RCC 7860 (cell line): ENCODE measurements at regions not wholly inside any gene's neighbourhood (a gene's known extent, or its start where the extent isn't known, plus 50 kb on each side); places are given as distances from the start of the nearest gene placed in this dataset.
A peak's percentile ranks its signal among the peaks of the same experiment; 100 is the strongest.

ENCODE experiments used
- DNase-seq: peaks from one replicate; pipeline ENCODE4 v3.0.0-alpha.2; 2015; ENCODE audit warnings: low spot score
- FAIRE-seq: peaks from 2 replicates; lab custom pipeline; 2012; peaks lifted over from hg19 to GRCh38; lab: Jason Lieb, UNC

DNA sequence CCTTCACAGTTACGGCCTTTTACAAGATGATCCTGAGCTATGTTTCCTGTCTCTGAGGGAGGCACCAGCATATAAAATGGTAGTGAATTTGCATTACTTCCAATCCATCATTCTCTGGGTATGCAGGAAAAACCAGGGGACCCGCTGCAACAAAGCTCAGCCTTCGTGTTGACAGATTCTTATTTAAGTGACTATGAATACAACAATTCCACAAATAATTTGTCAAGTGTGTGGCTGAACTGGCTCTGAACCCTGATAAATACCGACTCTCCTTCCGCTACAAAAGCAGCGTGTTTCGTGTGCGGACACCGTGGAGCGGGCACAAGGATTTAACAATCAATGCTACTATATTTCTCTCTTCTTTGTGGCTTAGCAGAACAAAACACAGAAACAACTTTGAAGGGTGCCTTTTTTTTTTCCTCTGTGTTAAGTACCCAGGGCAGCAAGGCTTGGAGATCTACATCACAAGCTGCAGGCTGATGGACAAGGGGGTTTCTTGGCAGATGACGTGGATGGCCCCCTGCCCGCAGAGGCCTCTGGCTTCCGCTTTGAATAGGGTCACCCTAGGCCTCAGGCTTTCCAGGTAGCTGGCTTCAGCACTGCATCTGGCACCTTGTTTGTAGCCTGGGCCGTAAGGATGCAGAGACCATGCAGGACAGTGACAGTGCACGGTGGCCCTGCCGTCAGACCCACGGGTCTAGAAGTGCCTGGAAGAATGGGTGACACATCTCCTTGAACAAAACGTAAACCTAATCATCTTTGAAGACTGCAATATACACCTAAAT is 280.5 kb upstream of the TSHZ3 start:
- no peak for FAIRE-seq
- no peak for DNase-seq

DNA sequence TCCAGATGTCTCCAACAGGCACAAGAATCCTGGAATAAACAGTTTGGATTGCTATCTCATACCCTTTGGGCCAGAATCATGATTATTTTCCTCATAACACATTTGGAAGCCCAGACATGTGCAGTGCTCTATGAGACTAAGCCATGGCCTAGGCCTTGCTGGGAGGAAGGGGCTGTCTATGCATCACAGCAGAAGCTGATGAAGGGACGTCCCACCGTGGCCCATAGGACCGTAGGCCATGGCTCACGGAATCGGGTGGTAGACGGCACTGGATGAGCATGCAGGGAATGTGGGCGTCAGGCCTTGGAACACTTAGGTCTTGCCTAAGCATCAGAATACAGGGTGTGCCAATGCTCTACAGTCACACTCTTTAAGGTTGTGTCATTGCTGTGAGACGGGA is 283.8 kb upstream of the TSHZ3 start:
- FAIRE-seq (no peak), DNase-seq (no peak)

DNA sequence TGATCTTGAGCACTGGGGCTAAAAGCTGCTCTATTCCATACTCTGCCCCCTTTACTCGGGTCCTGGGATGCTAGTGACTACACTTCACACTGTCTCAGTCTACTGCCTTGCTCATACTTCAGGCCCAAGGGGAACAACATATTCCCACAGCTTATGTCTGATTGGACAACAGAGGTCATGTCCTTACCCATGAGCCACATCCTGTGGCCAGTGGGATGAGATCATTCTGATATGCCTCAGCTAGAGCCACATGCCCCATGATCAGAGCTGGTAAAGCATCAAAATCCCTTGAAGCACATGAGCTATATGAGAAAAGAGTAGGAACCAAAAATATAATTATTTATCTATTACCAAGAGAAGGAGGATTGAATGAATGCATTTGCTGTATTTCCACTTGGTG is 290.1 kb upstream of the TSHZ3 start:
- FAIRE-seq (no peak), DNase-seq (peak; percentile 62)

DNA sequence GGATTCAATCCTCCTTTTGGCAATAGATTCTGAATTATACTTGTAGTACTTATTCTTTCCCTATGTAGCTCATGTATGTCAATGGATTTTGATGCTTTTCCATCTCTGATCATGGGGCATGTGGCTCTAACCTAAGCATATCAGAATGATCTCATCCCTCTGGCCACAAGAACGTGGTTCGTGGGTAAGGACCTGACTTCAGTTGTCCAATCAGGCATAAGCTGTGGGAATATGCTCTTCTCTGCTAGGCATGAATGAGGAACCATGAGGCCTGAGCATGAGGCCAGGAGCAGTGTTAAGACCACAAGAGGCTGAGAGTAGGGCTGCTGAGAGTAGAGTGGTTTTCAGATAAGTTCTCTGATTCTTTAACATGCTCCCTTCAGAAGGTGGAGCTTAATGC is 292.4 kb upstream of the TSHZ3 start:
- DNase-seq = peak; percentile 46
- FAIRE-seq = no peak

DNA sequence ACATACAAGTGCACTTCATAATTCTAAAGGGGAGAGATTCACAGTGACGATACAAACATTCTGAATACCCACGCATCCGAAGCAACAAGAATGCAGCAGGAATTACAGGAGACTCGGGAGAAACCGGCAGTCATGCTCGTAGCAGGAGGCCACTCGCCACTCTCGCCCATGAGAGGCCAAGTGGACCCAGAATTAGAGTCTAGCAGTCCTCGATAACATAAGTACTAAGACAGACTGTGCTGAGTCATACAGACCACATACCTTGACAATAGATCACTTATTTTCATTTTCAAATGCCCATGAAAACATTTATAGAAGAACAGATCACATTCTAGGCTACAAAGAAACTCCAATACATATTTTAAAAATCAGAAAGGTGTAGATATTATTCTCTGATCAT is 299.1 kb upstream of the TSHZ3 start:
- DNase-seq = peak; percentile 42
- FAIRE-seq = peak; percentile 18

DNA sequence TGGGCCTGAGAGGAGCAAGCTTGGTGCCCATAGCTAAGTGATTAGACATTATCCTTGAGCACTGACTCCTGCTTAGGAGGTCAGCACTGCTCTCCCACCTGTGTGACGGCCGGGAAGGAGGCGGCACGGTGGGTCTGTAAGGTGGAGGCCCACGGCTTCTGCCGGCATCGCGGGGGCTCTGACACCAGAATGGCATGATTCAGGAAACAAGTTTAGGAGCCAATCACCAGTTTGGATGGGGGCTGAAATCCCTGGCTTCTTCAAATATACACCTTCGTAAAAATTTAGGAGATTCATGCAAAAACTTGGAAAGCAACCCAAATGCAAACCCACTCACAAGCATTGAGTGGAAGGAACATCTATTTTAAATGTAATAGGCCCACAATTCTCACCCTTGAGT is 307.3 kb upstream of the TSHZ3 start:
- no peak for DNase-seq

DNA sequence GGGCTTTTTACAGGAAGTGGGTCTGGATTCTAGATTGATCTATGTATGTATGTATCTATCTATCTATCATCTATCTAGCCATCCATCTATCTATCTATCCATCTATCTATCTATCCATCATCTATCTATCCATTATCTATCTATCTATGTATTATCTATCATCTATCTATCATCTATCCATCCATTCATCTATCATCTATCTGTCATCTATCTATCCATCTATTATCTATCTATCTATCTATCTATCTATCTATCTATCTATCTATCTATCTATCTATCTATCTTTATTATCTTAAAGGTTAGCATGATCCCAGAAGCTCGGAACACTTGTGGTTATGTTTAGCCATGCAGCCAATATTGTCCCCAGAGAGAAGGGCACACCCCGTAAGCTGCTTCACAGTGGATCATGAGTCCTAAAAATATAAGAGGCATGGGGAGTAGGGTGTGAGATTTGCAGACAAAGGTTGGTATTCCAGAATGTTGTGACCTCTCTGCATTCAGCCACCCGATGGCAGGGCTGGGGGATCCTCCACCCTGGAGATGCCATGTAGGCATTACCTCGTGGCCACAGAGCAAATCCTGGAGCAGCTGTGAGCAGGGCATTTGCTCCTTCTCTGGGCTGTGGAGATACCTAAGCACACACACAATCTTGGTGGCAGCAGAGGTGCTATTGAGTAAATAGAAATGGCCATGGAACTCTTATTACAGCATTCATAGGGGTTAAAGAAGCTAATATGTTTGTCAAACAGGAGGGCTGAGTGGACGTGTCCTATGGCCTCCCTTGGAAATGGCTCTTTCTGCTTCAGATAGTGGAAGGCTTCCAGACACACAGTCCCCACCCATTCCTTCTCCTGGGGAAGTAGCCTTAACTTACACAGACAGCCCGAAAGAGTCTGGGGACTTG is 310.0 kb upstream of the TSHZ3 start:
- FAIRE-seq (no peak), DNase-seq (no peak)

More for the DNA sequence above, 307.3 kb upstream of the TSHZ3 start:
- FAIRE-seq = no peak

DNA sequence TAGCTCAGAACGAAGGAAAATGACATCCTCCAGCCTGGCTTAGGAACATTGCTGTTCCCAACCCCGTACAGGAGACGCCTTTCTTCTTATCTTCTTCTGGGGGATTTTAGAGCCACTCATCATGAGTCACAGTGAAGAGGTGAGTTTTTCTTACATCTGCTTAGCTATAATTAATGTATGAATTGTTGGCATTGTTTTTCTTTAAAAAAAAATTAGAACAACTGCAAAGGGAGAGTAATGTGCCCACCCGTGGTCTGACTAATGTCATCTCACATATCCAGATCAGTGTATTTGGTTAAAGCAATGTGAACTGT is 310.6 kb upstream of the TSHZ3 start:
- DNase-seq = no peak
- no peak for FAIRE-seq

DNA sequence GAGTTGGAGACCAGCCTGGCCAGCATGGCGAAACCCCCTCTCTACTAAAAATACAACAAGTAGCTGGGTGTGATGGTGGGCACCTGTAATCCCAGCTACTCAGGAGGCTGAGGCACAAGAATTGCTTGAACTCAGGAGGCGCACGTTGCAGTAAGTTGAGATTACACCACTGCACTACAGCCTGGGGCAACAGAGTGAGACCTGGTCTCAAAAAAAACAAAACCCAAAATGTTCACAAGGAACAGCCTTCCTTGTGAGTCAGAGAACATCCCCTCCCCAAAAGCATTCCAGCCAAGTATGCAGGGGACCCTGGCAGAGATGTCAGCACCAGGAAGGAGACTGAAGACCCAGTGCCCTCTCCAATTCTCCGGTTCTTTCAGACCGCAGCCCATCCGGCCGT is 314.9 kb upstream of the TSHZ3 start:
- no peak for FAIRE-seq
- no peak for DNase-seq

DNA sequence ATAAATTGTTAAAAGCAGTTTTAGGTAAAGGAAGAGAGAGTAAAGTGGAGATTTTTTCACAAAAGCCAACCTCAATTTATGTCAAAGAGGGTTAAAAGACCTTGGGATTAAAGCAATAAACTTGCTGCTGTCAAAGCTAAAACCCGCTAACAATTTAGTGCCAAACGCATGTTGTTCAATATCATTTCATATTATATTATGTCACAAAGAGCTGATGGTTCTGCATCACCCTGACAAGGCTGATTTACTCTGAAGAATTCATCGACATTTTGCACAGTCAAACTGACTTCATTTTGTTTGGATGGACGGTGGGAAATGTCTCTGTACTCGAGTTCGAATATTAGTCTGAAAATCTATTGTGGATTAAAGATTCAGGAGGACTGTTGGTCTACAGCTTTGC is 315.8 kb upstream of the TSHZ3 start:
- FAIRE-seq (no peak), DNase-seq (no peak)

DNA sequence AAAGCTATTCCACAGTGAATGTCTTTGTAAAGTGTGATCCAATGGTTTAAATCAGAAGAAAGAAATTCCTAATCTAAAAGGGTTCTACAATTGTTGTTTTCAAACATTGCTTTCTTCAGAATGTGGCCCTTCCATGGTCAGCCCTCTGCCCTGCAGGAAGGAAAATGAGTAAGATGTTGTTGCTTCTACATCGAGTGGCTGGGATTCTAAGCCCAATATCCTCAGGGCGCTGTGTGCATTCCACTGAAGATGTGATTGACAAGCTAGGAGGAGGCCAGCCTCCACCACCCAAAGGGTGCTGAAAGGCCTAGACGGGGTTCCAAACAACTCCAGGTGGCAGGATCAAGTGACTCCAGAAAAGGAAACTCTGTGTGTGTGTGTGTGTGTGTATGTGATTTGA is 316.9 kb upstream of the TSHZ3 start:
- no peak for FAIRE-seq

DNA sequence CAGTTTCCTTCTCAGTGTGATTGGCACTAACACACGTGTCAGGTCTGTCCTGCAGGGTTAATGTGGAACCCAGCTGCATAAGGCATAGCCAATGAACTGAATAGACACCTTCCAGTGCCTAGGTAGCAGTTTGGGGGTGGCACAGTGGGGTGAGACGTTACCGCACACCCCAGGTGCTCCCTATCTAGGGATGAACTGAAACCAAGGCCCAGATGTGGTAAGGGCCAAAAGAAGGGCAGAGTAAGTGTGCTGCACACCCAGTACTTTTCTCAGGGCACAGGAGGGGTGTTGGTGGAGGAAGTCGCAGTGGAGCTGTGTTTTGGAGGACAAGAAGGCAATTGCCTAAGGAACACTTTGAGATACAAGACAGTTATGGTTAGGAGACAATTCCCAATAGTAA is 317.9 kb upstream of the TSHZ3 start:
- FAIRE-seq (no peak), DNase-seq (no peak)

More for the DNA sequence above, 316.9 kb upstream of the TSHZ3 start:
- DNase-seq = no peak

DNA sequence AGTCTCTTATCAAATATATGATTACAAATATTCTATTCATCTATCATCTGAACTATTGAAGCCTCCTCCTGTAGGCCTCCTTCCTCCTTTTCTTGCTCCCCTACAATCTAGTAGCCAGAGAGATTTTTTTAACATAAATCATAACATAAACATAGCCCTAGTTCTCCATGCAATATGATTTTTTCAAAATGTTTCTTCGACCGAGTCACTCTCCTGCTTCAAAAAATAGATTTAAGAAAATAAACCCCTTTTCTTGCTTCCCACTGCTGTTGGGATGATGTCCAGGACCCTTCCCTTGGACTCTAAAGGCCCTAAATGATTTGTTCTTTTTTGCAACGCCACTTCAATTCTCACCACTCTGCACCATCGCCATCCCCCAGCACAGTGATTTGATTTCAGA is 319.7 kb upstream of the TSHZ3 start:
- DNase-seq = no peak
- FAIRE-seq = no peak

DNA sequence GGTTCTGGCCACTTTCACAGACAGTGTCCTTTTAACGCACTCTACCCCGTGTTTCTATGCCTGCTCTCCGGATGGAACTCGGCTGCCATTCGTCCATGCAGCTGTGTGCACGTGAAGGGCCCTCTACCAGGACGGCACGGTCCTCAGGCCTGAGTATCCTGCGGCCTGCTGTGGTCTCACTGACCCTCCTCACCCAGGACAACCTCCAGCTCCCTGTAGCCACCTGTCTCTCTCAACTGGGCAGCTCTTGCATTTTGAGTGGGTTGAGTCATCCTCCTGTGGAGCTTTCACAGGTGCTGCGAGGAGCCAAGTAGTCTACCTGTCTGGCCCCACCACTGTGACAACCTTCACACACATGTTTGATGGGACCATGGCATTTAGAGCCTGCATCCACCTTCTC is 321.7 kb upstream of the TSHZ3 start:
- DNase-seq = no peak
- no peak for FAIRE-seq

DNA sequence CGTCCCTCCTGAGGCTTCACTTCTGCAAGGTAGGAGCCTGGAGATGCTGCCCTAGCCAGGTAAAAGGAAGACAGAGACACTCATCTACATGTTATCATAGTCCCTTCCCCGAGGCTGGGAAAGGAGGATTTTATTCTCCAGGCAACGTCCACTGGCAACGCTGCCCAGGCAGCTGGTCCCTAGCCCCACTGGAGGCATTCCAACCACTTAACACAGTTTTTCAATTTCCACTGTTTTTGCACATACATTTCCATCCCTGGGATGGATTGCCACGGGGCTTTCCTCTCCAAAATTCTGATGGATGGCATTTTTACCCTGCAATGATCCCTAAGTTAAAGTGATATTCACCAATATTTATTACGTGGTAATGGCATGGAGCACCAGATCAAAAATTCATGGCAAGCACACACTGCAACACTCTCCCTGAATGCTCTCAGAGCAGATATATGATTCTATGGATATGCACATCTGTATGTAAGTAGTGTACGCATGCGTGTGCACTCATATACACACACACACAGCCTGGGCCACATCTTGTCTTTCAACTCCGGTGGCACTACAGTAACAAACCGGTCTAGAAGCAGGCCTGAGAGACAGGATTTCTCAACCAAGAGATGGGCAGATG is 322.3 kb upstream of the TSHZ3 start:
- FAIRE-seq (no peak), DNase-seq (no peak)

DNA sequence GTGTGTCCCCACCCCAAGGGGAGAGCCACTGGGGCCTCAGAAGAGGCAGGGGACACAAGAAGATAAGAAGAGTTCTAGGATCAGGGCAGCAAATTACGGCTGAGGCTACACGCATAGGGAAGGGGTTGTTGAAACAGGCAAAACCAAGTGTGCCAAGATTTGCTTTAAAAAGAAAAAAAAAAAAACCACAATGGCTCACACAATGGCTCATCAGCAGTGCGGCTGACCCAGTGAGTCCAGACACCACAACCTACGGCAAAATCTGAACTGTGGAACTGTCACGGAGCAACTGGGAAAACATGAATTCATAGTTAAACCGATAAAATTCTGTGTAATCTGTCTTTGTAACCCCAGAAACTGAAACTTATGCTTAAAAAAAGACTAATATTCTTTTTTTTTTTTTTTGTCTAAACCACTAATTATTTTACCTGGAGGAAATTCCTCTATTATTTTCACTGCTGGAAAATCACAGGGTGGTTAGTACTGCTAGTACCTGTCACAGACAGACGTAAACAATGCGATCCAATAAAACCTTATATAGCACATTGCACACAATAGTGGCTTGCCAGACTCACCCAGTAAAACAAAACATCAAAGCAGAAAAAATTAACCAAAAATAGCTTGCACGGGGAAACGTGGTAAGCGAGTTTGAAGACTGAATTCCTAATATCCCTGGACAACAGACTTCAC is 325.4 kb upstream of the TSHZ3 start:
- FAIRE-seq (peak; percentile 30), DNase-seq (peak; percentile 46)

DNA sequence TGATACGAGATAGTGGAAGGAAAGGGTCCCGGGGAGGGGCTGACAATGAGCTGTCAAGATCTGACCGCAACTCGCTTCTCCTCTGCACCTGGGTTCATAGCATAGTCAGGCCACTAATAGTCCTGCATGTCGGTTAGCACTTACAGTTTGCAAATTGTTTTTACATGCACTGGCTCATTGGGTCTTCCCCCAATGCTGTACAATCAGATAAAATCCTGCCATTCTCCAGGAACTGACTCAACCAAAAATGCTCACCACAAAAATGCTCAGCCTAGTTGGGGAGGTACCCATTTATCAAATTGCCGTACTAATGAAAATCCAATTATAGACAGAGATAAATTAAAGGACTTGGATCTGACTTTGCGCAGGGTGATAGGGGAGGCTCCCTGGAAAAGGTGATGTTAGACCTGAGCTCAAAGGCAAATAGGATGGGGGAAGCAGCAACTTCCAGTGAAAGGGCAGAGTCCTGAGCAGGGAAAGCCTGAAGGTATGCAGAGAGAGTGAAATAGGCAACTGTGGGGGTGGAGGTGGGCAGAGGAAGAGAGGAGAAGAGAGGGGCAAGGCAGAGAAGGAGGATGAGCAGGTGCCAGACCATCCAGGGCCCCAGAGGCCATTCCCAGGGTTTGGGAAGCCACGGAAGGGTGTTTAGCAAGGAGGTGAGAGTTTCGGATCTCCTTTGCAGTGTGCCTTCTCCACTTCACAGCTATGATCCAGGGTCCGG is 326.1 kb upstream of the TSHZ3 start:
- peak; percentile 80 for DNase-seq

DNA sequence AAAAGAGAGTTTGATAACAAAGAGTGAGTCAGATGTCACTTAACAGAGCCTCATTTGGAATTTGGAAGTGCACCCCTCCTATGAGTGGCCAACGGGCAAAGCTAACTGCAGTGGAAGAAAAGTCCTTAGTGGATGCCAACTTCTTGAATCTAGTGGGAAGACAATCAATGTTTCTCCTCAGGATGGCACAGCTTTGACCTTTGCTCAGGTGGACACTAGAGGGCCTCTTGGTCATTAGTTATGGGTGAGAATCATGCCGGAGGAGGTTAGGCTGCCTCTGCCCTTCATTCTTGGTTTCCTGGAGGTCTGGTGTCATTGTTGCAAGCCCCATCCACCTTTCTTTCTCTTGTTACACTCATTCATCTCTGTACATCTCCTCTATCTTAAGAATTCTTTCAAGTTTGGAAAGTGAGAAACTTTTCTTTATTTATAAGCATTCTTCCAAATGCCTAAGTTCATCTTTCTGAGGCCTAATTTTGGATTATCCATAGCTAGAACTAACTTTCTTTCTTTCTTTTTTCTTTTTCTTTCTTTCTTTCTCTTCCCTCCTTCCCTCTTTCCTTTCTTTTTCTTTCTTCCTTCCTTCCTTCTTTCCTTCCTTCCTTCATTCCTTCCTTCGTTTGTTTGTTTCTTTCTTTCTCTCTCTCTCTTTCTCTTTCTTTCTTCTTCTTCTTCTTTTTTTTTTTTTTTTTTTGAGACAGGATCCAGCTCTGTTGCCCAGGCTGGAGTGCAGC is 327.2 kb upstream of the TSHZ3 start:
- FAIRE-seq (no peak), DNase-seq (no peak)

More for the DNA sequence above, 326.1 kb upstream of the TSHZ3 start:
- peak; percentile 62 for FAIRE-seq

DNA sequence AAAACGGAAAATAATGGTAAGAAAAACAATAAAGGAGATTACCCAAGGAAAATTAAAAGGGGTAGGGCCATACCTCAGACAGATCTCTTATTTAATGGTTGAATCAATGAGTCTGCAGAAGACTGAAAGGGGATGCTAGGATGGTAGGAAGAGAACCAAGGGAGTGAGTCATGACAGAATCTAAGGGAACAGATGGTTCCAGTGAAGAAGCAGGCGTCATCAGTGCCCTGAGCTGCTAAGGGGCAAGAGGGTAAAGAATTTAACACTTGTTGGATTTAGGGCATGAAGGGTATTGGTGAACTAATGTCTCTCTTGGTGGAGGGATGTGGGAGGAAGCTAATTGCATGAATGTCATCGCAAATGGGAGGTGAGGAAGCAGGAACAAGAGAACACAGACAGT is 329.2 kb upstream of the TSHZ3 start:
- FAIRE-seq = no peak
- DNase-seq = no peak

DNA sequence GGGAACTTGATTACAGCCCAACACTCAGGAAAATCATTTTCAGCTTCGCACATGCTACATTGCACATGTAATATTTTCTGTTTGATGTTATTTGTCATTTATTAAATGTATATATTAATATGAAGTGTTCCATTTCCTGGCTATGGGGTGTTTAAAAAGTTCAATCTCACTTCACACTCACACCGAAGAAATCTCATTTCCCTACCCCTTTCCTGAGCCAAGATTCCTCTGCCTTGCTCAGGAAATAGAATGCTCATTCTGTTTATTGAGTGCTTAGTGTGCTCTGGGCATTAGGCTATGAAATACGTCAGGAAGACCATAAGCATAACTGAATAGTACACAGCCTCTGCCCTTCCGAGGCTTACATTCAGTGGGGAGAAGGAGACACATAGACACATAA is 331.9 kb upstream of the TSHZ3 start:
- DNase-seq (no peak), FAIRE-seq (no peak)
